H1 (cell line): ENCODE measurements at regions not wholly inside any gene's neighbourhood (a gene's known extent, or its start where the extent isn't known, plus 50 kb on each side); places are given as distances from the start of the nearest gene placed in this dataset.

Experiments used
- CTCF ChIA-PET: fragments of 300-600 bp; sonication (Branson Sonifier 250); formaldehyde crosslinking; loops from one replicate; lab custom pipeline; 2021; ENCODE audit not compliant: partially characterized antibody; lab: Charles Lee
- POLR2A ChIA-PET: fragments of 300-600 bp; sonication (Branson Sonifier 250); formaldehyde crosslinking; loops from one replicate; lab custom pipeline; 2021; ENCODE audit warnings: inconsistent platforms; ENCODE audit not compliant: partially characterized antibody; lab: Charles Lee
- DNase-seq, 2 experiments: peaks; one replicate each; pipeline versions ENCODE4 v3.0.0 to v3.0.0-alpha.2; 2010 to 2022; ENCODE audit warnings: low spot score in 2 of 2, low read depth in 1 of 2, mixed read lengths in 1 of 2
- FAIRE-seq: peaks from 2 replicates; lab custom pipeline; 2011; peaks lifted over from hg19 to GRCh38; lab: Jason Lieb, UNC
- H2AFZ ChIP-seq: 2 replicates; pipeline ENCODE4 v1.8.1; 2012; ENCODE audit warnings: low read length, inconsistent platforms
- H2AK5ac ChIP-seq: 2 replicates; pipeline ENCODE4 v1.6.1; 2013; ENCODE audit warnings: low read depth, low read length
- H2BK120ac ChIP-seq: replicated peaks from 2 replicates; pipeline ENCODE3; 2013; ENCODE audit warnings: low read depth, low read length, inconsistent platforms
- H2BK12ac ChIP-seq: 2 replicates; pipeline ENCODE4 v1.6.1; 2013; ENCODE audit warnings: low read depth, low read length
- H2BK15ac ChIP-seq: 2 replicates; pipeline ENCODE4 v1.6.1; 2013; ENCODE audit warnings: low read length
- H2BK20ac ChIP-seq: 2 replicates; pipeline ENCODE4 v1.6.1; 2013; ENCODE audit warnings: low read length
- H2BK5ac ChIP-seq: 2 replicates; pipeline ENCODE4 v1.6.1; 2013; ENCODE audit warnings: low read depth, low read length
- H3K14ac ChIP-seq: 2 replicates; pipeline ENCODE4 v1.6.1; 2013; ENCODE audit warnings: inconsistent platforms; ENCODE audit not compliant: insufficient read length
- H3K18ac ChIP-seq: 2 replicates; pipeline ENCODE4 v1.6.1; 2013; ENCODE audit warnings: low read length; ENCODE audit errors: extremely low read depth
- H3K23ac ChIP-seq: 2 replicates; pipeline ENCODE4 v1.6.1; 2013; ENCODE audit warnings: inconsistent platforms; ENCODE audit not compliant: insufficient read length
- H3K23me2 ChIP-seq: 2 replicates; pipeline ENCODE4 v1.6.1; 2013; ENCODE audit warnings: low read depth, low read length
- H3K27ac ChIP-seq: 2 replicates; pipeline ENCODE4 v1.6.1; 2011; ENCODE audit warnings: low read depth, low read length, inconsistent platforms
- H3K27me3 ChIP-seq, 4 experiments: replicated peaks in 1 of 4; 1 replicate in 1 of 4; 2 replicates in 3 of 4; pipeline versions ENCODE4 v1.6.1 to v1.8.1; 2011 to 2013; ENCODE audit warnings: low read length in 3 of 4, mild to moderate bottlenecking in 3 of 4, inconsistent platforms in 2 of 4, mixed read lengths in 2 of 4, moderate library complexity in 1 of 4; ENCODE audit not compliant: control insufficient read depth in 3 of 4, insufficient read depth in 3 of 4; ENCODE audit errors: extremely low read depth in 1 of 4
- H3K36me3 ChIP-seq, 4 experiments: 2 replicates each; pipeline versions ENCODE4 v1.6.1 to v1.8.1; 2011 to 2013; ENCODE audit warnings: mild to moderate bottlenecking in 4 of 4, low read length in 3 of 4, moderate library complexity in 2 of 4, control low read depth in 1 of 4, inconsistent platforms in 1 of 4; ENCODE audit not compliant: insufficient read depth in 4 of 4, control insufficient read depth in 2 of 4
- H3K4ac ChIP-seq: replicated peaks from 2 replicates; pipeline ENCODE3; 2013; ENCODE audit warnings: low read length, low read depth, mixed read lengths, inconsistent platforms; ENCODE audit not compliant: insufficient read length
- H3K4me1 ChIP-seq, 4 experiments: replicated peaks in 1 of 4; 1 replicate in 1 of 4; 2 replicates in 3 of 4; pipeline versions ENCODE4 v1.6.1 to v1.8.1; 2011 to 2013; ENCODE audit warnings: low read length in 3 of 4, inconsistent platforms in 2 of 4, mixed read lengths in 1 of 4; ENCODE audit not compliant: insufficient read depth in 4 of 4, control insufficient read depth in 3 of 4
- H3K4me2 ChIP-seq, 2 experiments: 2 replicates each; pipeline versions ENCODE4 v1.6.1 to v1.8.1; 2011 to 2013; ENCODE audit warnings: low read depth in 2 of 2, low read length in 2 of 2, control low read depth in 1 of 2, inconsistent platforms in 1 of 2, mild to moderate bottlenecking in 1 of 2; ENCODE audit not compliant: insufficient read depth in 1 of 2
- H3K4me3 ChIP-seq, 4 experiments: fragments of 200-600, 300-600 bp in 1 of 4; sonication (generic), shearing (Covaris generic), sonication (Bioruptor Twin) in 1 of 4; 2 replicates each; pipeline versions ENCODE4 v1.5.1 to v1.8.1; 2011 to 2016; ENCODE audit warnings: low read length in 4 of 4, low read depth in 3 of 4, control low read depth in 2 of 4, inconsistent platforms in 2 of 4, mild to moderate bottlenecking in 2 of 4, mixed read lengths in 1 of 4, moderate library complexity in 1 of 4; ENCODE audit not compliant: insufficient read depth in 2 of 4; ENCODE audit errors: extremely low read depth in 1 of 4
- H3K56ac ChIP-seq: replicated peaks from 2 replicates; pipeline ENCODE3; 2013; ENCODE audit warnings: low read depth, mild to moderate bottlenecking, mixed read lengths, low read length, inconsistent platforms; ENCODE audit not compliant: insufficient read length
- H3K79me1 ChIP-seq: 2 replicates; pipeline ENCODE4 v1.6.1; 2013; ENCODE audit warnings: low read depth, low read length, control low read depth
- H3K79me2 ChIP-seq, 2 experiments: 2 replicates each; pipeline versions ENCODE4 v1.6.1 to v1.8.1; 2012 to 2013; ENCODE audit warnings: low read length in 2 of 2, mild to moderate bottlenecking in 2 of 2, inconsistent platforms in 1 of 2; ENCODE audit not compliant: insufficient read depth in 2 of 2, control insufficient read depth in 1 of 2
- H3K9ac ChIP-seq, 4 experiments: replicated peaks in 1 of 4; 1 replicate in 1 of 4; 2 replicates in 3 of 4; pipeline versions ENCODE4 v1.6.1 to v1.8.1; 2011 to 2013; ENCODE audit warnings: low read depth in 3 of 4, low read length in 3 of 4, control low read depth in 2 of 4, mild to moderate bottlenecking in 2 of 4, moderate library complexity in 2 of 4, inconsistent platforms in 1 of 4; ENCODE audit errors: extremely low read depth in 1 of 4
- H3K9me3 ChIP-seq, 2 experiments: 2 replicates each; pipeline versions ENCODE4 v1.6.1 to v1.8.1; 2012 to 2013; ENCODE audit warnings: mild to moderate bottlenecking in 2 of 2, moderate library complexity in 2 of 2, control low read depth in 1 of 2, inconsistent platforms in 1 of 2, low read depth in 1 of 2, low read length in 1 of 2, mixed read lengths in 1 of 2; ENCODE audit not compliant: insufficient read depth in 2 of 2
- H4K20me1 ChIP-seq, 2 experiments: replicated peaks in 1 of 2; 2 replicates each; pipeline versions ENCODE3 to v1.8.1; 2011 to 2013; ENCODE audit warnings: inconsistent platforms in 2 of 2, low read length in 2 of 2, mild to moderate bottlenecking in 1 of 2; ENCODE audit not compliant: insufficient read depth in 2 of 2, control insufficient read depth in 1 of 2
- H4K5ac ChIP-seq: 2 replicates; pipeline ENCODE4 v1.6.1; 2013; ENCODE audit warnings: low read length, low read depth, mixed read lengths, inconsistent platforms; ENCODE audit not compliant: insufficient read length
- H4K8ac ChIP-seq: 2 replicates; pipeline ENCODE4 v1.8.0; 2013; ENCODE audit warnings: mild to moderate bottlenecking, moderate library complexity, low read length, inconsistent platforms; ENCODE audit not compliant: insufficient read depth; ENCODE audit errors: extremely low read depth
- H4K91ac ChIP-seq: replicated peaks from 2 replicates; pipeline ENCODE3; 2013; ENCODE audit warnings: low read length, mixed read lengths, inconsistent platforms; ENCODE audit not compliant: insufficient read length
- BCL11A ChIP-seq, 2 experiments: IDR thresholded peaks; one replicate each; pipeline ENCODE4 v1.6.1; 2011; ENCODE audit warnings: low read depth in 2 of 2, low read length in 2 of 2, mild to moderate bottlenecking in 2 of 2
- SRF ChIP-seq: IDR thresholded peaks from 2 replicates; pipeline ENCODE4 v1.6.1; 2011; ENCODE audit warnings: mild to moderate bottlenecking, low read depth, low read length, moderate library complexity
- WGBS, 2 experiments: shearing (Covaris generic) in 1 of 2; methylation state at CpG; one replicate each; pipeline versions ENCODE4 v1.1.6 to v1.1.7; 2013 to 2015; ENCODE audit warnings: low lambda C conversion rate in 2 of 2, mixed read lengths in 2 of 2, inconsistent platforms in 1 of 2, low coverage in 1 of 2, missing lambda C conversion rate in 1 of 2; ENCODE audit not compliant: insufficient replicate concordance in 2 of 2, insufficient coverage in 1 of 2, insufficient read length in 1 of 2; ENCODE audit errors: extremely low coverage in 1 of 2, missing lambda C conversion rate in 1 of 2; 5-methylcytosine and 5-hydroxymethylcytosine counted together

- CTCF ChIA-PET = interaction anchor here (0.8 to 1.0 kb wide), 2 partner anchors 45 to 144 kb away, joined by 3 read pairs; no protein-coding TSS in a partner anchor
- no peak overlapping the region for H3K4ac ChIP-seq
- POLR2A ChIA-PET = no interaction called here
These were observed 87.3 kb upstream of the LRIG3 start for GRCh38 chr12:59007620-59008019.

More at GRCh38 chr12:59007620-59008019, 87.3 kb upstream of the LRIG3 start:
- no peak overlapping the region for H2BK5ac ChIP-seq
- no peak overlapping the region for H3K18ac ChIP-seq
- H2BK15ac ChIP-seq = no peak overlapping the region
- no peak overlapping the region for H2BK12ac ChIP-seq
- H4K91ac ChIP-seq = no peak overlapping the region
- no peaks in the 10 kb centered on the region for H3K4me1 ChIP-seq
- H3K27ac ChIP-seq = no peak overlapping the region
- H3K4me3 ChIP-seq = no peak overlapping the region
- no peak overlapping the region for H2AK5ac ChIP-seq
- H4K8ac ChIP-seq = no peak overlapping the region
- no peak overlapping the region for H2AFZ ChIP-seq
- H4K5ac ChIP-seq = no peak overlapping the region
- 0 out of 2 replicates have a peak, but pooled peaks cover 1% of the 10 kb centered on the region for H3K23me2 ChIP-seq
- H3K36me3 ChIP-seq = no peaks in the 10 kb centered on the region
- no peak overlapping the region for H2BK120ac ChIP-seq
- H4K20me1 ChIP-seq = peaks cover 0 to 2% of the 10 kb centered on the region in 2 experiments
- H3K79me1 ChIP-seq = no peaks in the 10 kb centered on the region
- TF ChIP-seq SRF (no peak), BCL11A (IDR thresholded peaks at IDR 0.05; ENCODE audit: low read depth in 2 of 2, low read length in 2 of 2) (no peak)
- TF ChIP-seq, all 59 proteins: peak for 0
- FAIRE-seq (no peak), DNase-seq (no peak)
- H3K79me2 ChIP-seq = no peaks in the 10 kb centered on the region
- H2BK20ac ChIP-seq = no peak overlapping the region
- H3K4me2 ChIP-seq = no peak overlapping the region
- H3K27me3 ChIP-seq = no peaks in the 10 kb centered on the region
- H3K9me3 ChIP-seq = no peaks in the 10 kb centered on the region
- no peak overlapping the region for H3K9ac ChIP-seq
- no peak overlapping the region for H3K23ac ChIP-seq
- WGBS, 2 experiments = 92% methylated on average over 3 of the region's 3 CpGs; no CpG with 5 or more reads in 1 of the 2 experiments
- H3K14ac ChIP-seq = no peak overlapping the region
- H3K56ac ChIP-seq = no peak overlapping the region
